ENCODE measurements at regions not wholly inside any gene's neighbourhood (a gene's known extent, or its start where the extent isn't known, plus 50 kb on each side); places are given as distances from the start of the nearest gene placed in this dataset.

GRCh38 chr4:123846092-123846491 is 449.5 kb downstream of the SPRY1 start:
- no peak for DNase-seq (ENCODE audit: low spot score in 2 of 2)
- Histone ChIP-seq H3K9me3 (peaks cover 0 to 9% (median 0%) of the 10 kb centered on the region in 4 donors), H3K27ac (no peak overlapping the region), H3K4me1 (peaks cover 0 to 15% (median 0%) of the 10 kb centered on the region in 4 donors), H3K27me3 (no peaks in the 10 kb centered on the region), H3K4me3 (no peak overlapping the region), H3K36me3 (no peaks in the 10 kb centered on the region)
- no peak for TF ChIP-seq CTCF (IDR thresholded peaks at IDR 0.05)
- no peak for TF ChIP-seq POLR2A (IDR thresholded peaks at IDR 0.05)
- no peak for TF ChIP-seq EP300 (IDR thresholded peaks at IDR 0.05)

GRCh38 chr4:123846561-123846960 is 450.0 kb downstream of the SPRY1 start:
- peaks cover 0 to 15% (median 0%) of the 10 kb centered on the region in 4 donors for H3K4me1 ChIP-seq
- no peak for TF ChIP-seq CTCF (IDR thresholded peaks at IDR 0.05)
- no peak for TF ChIP-seq POLR2A (IDR thresholded peaks at IDR 0.05)
- TF ChIP-seq EP300 (IDR thresholded peaks at IDR 0.05) = no peak
- H3K4me3 ChIP-seq = no peak overlapping the region

GRCh38 chr4:123848606-123849005 is 452.0 kb downstream of the SPRY1 start:
- 14 to 19% methylated on average over 1 of the region's 1 CpG for WGBS, 2 donors
- H3K4me3 ChIP-seq = no peak overlapping the region
- H3K9me3 ChIP-seq = peaks cover 0 to 9% (median 0%) of the 10 kb centered on the region in 4 donors
- H3K27ac ChIP-seq = peak overlapping the region in 2 of 4 donors; percentile 36 to 60
- TF ChIP-seq EP300 (IDR thresholded peaks at IDR 0.05) = no peak
- TF ChIP-seq POLR2A (IDR thresholded peaks at IDR 0.05) = no peak
- no peak for TF ChIP-seq CTCF (IDR thresholded peaks at IDR 0.05)
- no peak for DNase-seq (ENCODE audit: low spot score in 2 of 2)
- H3K27me3 ChIP-seq = no peaks in the 10 kb centered on the region
- H3K4me1 ChIP-seq = peaks cover 0 to 15% (median 0%) of the 10 kb centered on the region in 4 donors
- no peaks in the 10 kb centered on the region for H3K36me3 ChIP-seq

More at GRCh38 chr4:123846561-123846960, 450.0 kb downstream of the SPRY1 start:
- no peak for DNase-seq (ENCODE audit: low spot score in 2 of 2)
- Histone ChIP-seq H3K9me3 (peaks cover 0 to 9% (median 0%) of the 10 kb centered on the region in 4 donors), H3K27ac (no peak overlapping the region), H3K36me3 (no peaks in the 10 kb centered on the region), H3K27me3 (no peaks in the 10 kb centered on the region)

GRCh38 chr4:123849495-123849894 is 452.9 kb downstream of the SPRY1 start:
- H3K4me1 ChIP-seq = peaks cover 0 to 15% (median 0%) of the 10 kb centered on the region in 4 donors
- no peaks in the 10 kb centered on the region for H3K27me3 ChIP-seq
- no peak overlapping the region for H3K4me3 ChIP-seq

GRCh38 chr4:123851521-123851920 is 454.9 kb downstream of the SPRY1 start:
- Histone ChIP-seq H3K36me3 (no peaks in the 10 kb centered on the region), H3K4me1 (peaks cover 0 to 23% (median 0%) of the 10 kb centered on the region in 4 donors), H3K27me3 (no peaks in the 10 kb centered on the region), H3K9me3 (no peaks in the 10 kb centered on the region), H3K4me3 (no peak overlapping the region), H3K27ac (no peak overlapping the region)
- DNase-seq (ENCODE audit: low spot score in 2 of 2) = no peak
- no peak for TF ChIP-seq CTCF (IDR thresholded peaks at IDR 0.05)
- TF ChIP-seq EP300 (IDR thresholded peaks at IDR 0.05) = no peak
- no peak for TF ChIP-seq POLR2A (IDR thresholded peaks at IDR 0.05)
- WGBS, 2 donors = 84 to 85% methylated on average over 3 of the region's 3 CpGs

More at GRCh38 chr4:123849495-123849894, 452.9 kb downstream of the SPRY1 start:
- no peak for DNase-seq (ENCODE audit: low spot score in 2 of 2)
- H3K9me3 ChIP-seq = peaks cover 0 to 4% (median 0%) of the 10 kb centered on the region in 4 donors
- H3K27ac ChIP-seq = peak overlapping the region in 1 of 4 donors; percentile 60
- no peaks in the 10 kb centered on the region for H3K36me3 ChIP-seq
- 62 to 78% methylated on average over 1 of the region's 1 CpG for WGBS, 2 donors
- TF ChIP-seq CTCF (IDR thresholded peaks at IDR 0.05) (no peak), EP300 (IDR thresholded peaks at IDR 0.05) (no peak), POLR2A (IDR thresholded peaks at IDR 0.05) (no peak)
